VCaP (cell line): ENCODE measurements at regions not wholly inside any gene's neighbourhood (a gene's known extent, or its start where the extent isn't known, plus 50 kb on each side); places are given as distances from the start of the nearest gene placed in this dataset.

Experiments used
- H3K27ac ChIP-seq: fragments of 450-650 bp; 2 replicates; pipeline ENCODE4 v1.5.1; 2017
- TF ChIP-seq, protein P1 (sequence below): fragments of 450-650 bp; conservative IDR thresholded peaks from 2 replicates; pipeline ENCODE4 v1.5.1; 2017; ENCODE audit warnings: mild to moderate bottlenecking, moderate library complexity

- TF ChIP-seq, protein P1, sequence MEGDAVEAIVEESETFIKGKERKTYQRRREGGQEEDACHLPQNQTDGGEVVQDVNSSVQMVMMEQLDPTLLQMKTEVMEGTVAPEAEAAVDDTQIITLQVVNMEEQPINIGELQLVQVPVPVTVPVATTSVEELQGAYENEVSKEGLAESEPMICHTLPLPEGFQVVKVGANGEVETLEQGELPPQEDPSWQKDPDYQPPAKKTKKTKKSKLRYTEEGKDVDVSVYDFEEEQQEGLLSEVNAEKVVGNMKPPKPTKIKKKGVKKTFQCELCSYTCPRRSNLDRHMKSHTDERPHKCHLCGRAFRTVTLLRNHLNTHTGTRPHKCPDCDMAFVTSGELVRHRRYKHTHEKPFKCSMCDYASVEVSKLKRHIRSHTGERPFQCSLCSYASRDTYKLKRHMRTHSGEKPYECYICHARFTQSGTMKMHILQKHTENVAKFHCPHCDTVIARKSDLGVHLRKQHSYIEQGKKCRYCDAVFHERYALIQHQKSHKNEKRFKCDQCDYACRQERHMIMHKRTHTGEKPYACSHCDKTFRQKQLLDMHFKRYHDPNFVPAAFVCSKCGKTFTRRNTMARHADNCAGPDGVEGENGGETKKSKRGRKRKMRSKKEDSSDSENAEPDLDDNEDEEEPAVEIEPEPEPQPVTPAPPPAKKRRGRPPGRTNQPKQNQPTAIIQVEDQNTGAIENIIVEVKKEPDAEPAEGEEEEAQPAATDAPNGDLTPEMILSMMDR = no peak
- H3K27ac ChIP-seq = no peak overlapping the region
Measured at GRCh38 chr20:43843096-43843964, 71.3 kb upstream of the TOX2 start.

GRCh38 chr20:43842126-43843020 is 72.3 kb upstream of the TOX2 start:
- H3K27ac ChIP-seq = no peak overlapping the region
- TF ChIP-seq, protein P1 = no peak

- no peak overlapping the region for H3K27ac ChIP-seq
- TF ChIP-seq, protein P1 = peak; percentile 71
Measured at GRCh38 chr20:43840382-43841070, 74.1 kb upstream of the TOX2 start.

- TF ChIP-seq, protein P1 = no peak
- no peak overlapping the region for H3K27ac ChIP-seq
Measured at GRCh38 chr20:43839793-43840199, 74.9 kb upstream of the TOX2 start.

DNA sequence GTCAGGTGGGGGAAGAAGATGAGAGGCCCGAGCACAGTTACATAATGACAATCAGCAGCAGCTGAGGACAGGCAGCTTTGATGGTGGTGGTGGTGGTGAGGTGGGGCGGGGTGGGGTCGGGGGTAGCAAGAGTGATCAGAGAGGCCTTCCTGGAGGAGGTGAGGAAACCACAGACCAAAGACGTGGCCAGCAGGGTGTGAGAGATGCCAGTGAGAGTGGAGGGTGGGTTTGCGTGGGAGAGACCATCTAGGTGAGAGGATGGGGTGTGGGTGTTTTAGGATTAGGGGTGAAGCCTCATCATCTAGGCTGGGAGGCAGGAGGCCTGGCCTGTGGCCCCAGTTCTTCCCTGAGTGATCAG is 76.0 kb upstream of the TOX2 start:
- TF ChIP-seq, protein P1 = no peak

GRCh38 chr20:43837856-43838702 is 76.6 kb upstream of the TOX2 start:
- TF ChIP-seq, protein P1 = no peak
- H3K27ac ChIP-seq = no peak overlapping the region

More for the DNA sequence above, 76.0 kb upstream of the TOX2 start:
- no peak overlapping the region for H3K27ac ChIP-seq
